PC-9 (cell line): ENCODE measurements at regions not wholly inside any gene's neighbourhood (a gene's known extent, or its start where the extent isn't known, plus 50 kb on each side); places are given as distances from the start of the nearest gene placed in this dataset.

ENCODE experiments used
- BruUV-seq: library from RNA; stranded (reverse); fragments of 400-500 nt; replicated peaks from 2 replicates; lab custom pipeline; 2021; lab: Mats Ljungman, UMichigan
- CTCF ChIA-PET: fragments of 300-600 bp; sonication (Branson Sonifier 250); formaldehyde crosslinking; loops from one replicate; lab custom pipeline; 2022; ENCODE audit warnings: antibody characterized with exemption; lab: Charles Lee
- POLR2A ChIA-PET: fragments of 300-600 bp; sonication (Branson Sonifier 250); formaldehyde crosslinking; loops from one replicate; lab custom pipeline; 2022; ENCODE audit warnings: antibody characterized with exemption; ENCODE audit not compliant: unreplicated experiment; lab: Charles Lee
- DNase-seq, 2 experiments: peaks; one replicate each; pipeline versions ENCODE4 v3.0.0 to v3.0.0-alpha.2; 2015 to 2022; ENCODE audit warnings: mixed read lengths in 1 of 2
- H2AFZ ChIP-seq: fragments of 200-600 bp; sonication (generic); 2 replicates; pipeline ENCODE4 v1.8.1; 2017; ENCODE audit warnings: antibody characterized with exemption
- H3F3A ChIP-seq: fragments of 200-600 bp; sonication (generic); 2 replicates; pipeline ENCODE4 v1.8.1; 2017; ENCODE audit warnings: antibody characterized with exemption, mild to moderate bottlenecking, low read depth; ENCODE audit not compliant: insufficient read depth
- H3K27ac ChIP-seq: fragments of 200-600 bp; sonication (generic); 2 replicates; pipeline ENCODE4 v1.6.1; 2016; ENCODE audit warnings: mixed run types
- H3K27me3 ChIP-seq: fragments of 200-600 bp; sonication (generic); 2 replicates; pipeline ENCODE4 v1.6.1; 2016; ENCODE audit warnings: low read depth, mixed run types; ENCODE audit not compliant: insufficient read depth
- H3K36me3 ChIP-seq: fragments of 200-600 bp; sonication (generic); 2 replicates; pipeline ENCODE4 v1.6.1; 2016; ENCODE audit warnings: low read depth, mixed run types
- H3K4me1 ChIP-seq: fragments of 200-600 bp; sonication (generic); replicated peaks from 2 replicates; pipeline ENCODE4 v1.6.1; 2016; ENCODE audit warnings: mixed run types; ENCODE audit not compliant: insufficient read depth
- H3K4me2 ChIP-seq: fragments of 200-600 bp; sonication (generic); 2 replicates; pipeline ENCODE4 v1.6.1; 2017; ENCODE audit warnings: mixed run types
- H3K4me3 ChIP-seq: fragments of 200-600 bp; sonication (generic); 2 replicates; pipeline ENCODE4 v1.6.1; 2016; ENCODE audit warnings: mixed run types
- H3K79me2 ChIP-seq: fragments of 200-600 bp; sonication (generic); 2 replicates; pipeline ENCODE4 v1.6.1; 2017; ENCODE audit warnings: low read depth, mixed run types
- H3K9me2 ChIP-seq: fragments of 200-600 bp; sonication (generic); 2 replicates; pipeline ENCODE4 v1.8.1; 2017; ENCODE audit warnings: mild to moderate bottlenecking; ENCODE audit not compliant: insufficient read depth
- H3K9me3 ChIP-seq: fragments of 200-600 bp; sonication (generic); 2 replicates; pipeline ENCODE4 v1.8.1; 2016; ENCODE audit warnings: low read depth; ENCODE audit not compliant: insufficient read depth
- H4K20me1 ChIP-seq: fragments of 200-600 bp; sonication (generic); 2 replicates; pipeline ENCODE4 v1.8.1; 2017; ENCODE audit not compliant: insufficient read depth
- EZH2 ChIP-seq: fragments of 200-600 bp; sonication (generic); IDR thresholded peaks from 2 replicates; pipeline ENCODE4 v1.8.0; 2017; ENCODE audit warnings: antibody characterized with exemption, low read depth
- intact Hi-C: fragments of 100-400 bp; cut with micrococcal nuclease; formaldehyde crosslinking; loops from one replicate; pipeline ENCODE4 v1.10.0; 2022; ENCODE audit not compliant: unreplicated experiment
- TF ChIP-seq, protein P1 (sequence below): fragments of 200-600 bp; sonication (generic); conservative IDR thresholded peaks from 2 replicates; pipeline ENCODE4 v1.6.1; 2017; ENCODE audit warnings: mixed run types, antibody characterized with exemption, mild to moderate bottlenecking, moderate library complexity

DNA sequence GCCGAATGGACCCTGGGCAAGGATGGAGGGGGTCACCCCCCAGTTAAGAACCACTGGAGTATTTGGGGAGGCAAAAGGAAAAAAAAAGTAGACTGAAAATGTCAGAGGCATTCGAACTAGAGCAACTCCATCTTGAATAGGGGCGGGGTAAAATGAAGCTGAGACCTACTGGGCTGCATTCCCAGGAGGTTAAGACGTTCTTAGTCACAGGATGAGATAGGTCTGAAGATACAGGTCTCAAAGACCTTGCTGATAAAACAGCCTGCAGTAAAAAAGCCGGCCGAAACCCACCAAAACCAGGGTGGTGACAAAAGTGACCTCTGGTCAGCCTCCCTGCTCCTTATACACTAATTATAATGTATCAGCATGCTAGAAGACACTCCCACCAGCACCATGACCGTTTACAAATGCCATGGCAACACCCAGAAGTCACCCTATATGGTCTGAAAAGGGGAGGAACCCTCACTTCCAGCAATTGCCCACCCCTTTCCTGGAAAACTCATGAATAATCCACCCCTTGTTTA is 70.4 kb upstream of the KCNG1 start:
- Histone ChIP-seq H4K20me1 (no peaks in the 10 kb centered on the region), H3K9me2 (no peaks in the 10 kb centered on the region), H3K79me2 (no peaks in the 10 kb centered on the region), H3K4me1 (peaks cover 21% of the 10 kb centered on the region; the same call in 1 of the 2 replicates), H3K36me3 (no peaks in the 10 kb centered on the region), H3K27ac (no peak overlapping the region), H3K4me3 (no peak overlapping the region), H3F3A (no peaks in the 10 kb centered on the region), H3K4me2 (peak overlapping the region; percentile 3; the same call in 1 of the 2 replicates), H3K9me3 (no peaks in the 10 kb centered on the region), H3K27me3 (peaks cover 94% of the 10 kb centered on the region), H2AFZ (no peak overlapping the region)
- BruUV-seq = no TSS peak
- intact Hi-C loops = no loop called here
- ChIA-PET CTCF (no interaction called here), POLR2A (no interaction called here)
- no peak for TF ChIP-seq EZH2
- TF ChIP-seq, protein P1, sequence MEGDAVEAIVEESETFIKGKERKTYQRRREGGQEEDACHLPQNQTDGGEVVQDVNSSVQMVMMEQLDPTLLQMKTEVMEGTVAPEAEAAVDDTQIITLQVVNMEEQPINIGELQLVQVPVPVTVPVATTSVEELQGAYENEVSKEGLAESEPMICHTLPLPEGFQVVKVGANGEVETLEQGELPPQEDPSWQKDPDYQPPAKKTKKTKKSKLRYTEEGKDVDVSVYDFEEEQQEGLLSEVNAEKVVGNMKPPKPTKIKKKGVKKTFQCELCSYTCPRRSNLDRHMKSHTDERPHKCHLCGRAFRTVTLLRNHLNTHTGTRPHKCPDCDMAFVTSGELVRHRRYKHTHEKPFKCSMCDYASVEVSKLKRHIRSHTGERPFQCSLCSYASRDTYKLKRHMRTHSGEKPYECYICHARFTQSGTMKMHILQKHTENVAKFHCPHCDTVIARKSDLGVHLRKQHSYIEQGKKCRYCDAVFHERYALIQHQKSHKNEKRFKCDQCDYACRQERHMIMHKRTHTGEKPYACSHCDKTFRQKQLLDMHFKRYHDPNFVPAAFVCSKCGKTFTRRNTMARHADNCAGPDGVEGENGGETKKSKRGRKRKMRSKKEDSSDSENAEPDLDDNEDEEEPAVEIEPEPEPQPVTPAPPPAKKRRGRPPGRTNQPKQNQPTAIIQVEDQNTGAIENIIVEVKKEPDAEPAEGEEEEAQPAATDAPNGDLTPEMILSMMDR = no peak
- DNase-seq = peak in 1 of 2 experiments; percentile 73

DNA sequence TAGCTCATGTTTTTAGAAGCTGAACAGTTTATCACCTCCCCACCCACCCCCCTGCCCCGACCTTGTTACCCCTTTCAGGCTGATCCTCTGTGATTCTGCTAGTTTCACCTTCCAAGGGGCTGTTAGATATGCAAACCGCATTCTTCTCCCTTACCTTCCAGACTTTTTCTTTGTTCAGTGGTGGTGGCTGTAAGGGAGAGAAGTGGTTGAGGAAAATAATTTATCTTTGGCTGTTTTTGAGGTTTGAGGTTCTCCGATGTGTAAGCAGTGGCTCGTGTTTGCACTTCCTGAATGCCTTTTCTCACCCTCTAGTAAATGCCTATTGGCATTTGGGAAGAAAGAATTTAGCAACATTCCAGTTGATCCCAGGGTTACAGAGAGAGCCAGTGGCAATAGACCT is 69.4 kb upstream of the KCNG1 start:
- Histone ChIP-seq H3F3A (no peaks in the 10 kb centered on the region), H3K4me3 (no peak overlapping the region), H3K27ac (no peak overlapping the region), H3K36me3 (no peaks in the 10 kb centered on the region), H3K4me1 (peaks cover 21% of the 10 kb centered on the region; the same call in 1 of the 2 replicates), H3K4me2 (no peak overlapping the region), H3K9me2 (no peaks in the 10 kb centered on the region), H3K9me3 (no peaks in the 10 kb centered on the region), H3K27me3 (peaks cover 94% of the 10 kb centered on the region), H2AFZ (no peak overlapping the region), H4K20me1 (no peaks in the 10 kb centered on the region), H3K79me2 (no peaks in the 10 kb centered on the region)
- ChIA-PET CTCF (no interaction called here), POLR2A (no interaction called here)
- TF ChIP-seq, protein P1 = no peak
- intact Hi-C loops = no loop called here
- BruUV-seq = no TSS peak
- peak in 1 of 2 experiments; percentile 44 for DNase-seq

DNA sequence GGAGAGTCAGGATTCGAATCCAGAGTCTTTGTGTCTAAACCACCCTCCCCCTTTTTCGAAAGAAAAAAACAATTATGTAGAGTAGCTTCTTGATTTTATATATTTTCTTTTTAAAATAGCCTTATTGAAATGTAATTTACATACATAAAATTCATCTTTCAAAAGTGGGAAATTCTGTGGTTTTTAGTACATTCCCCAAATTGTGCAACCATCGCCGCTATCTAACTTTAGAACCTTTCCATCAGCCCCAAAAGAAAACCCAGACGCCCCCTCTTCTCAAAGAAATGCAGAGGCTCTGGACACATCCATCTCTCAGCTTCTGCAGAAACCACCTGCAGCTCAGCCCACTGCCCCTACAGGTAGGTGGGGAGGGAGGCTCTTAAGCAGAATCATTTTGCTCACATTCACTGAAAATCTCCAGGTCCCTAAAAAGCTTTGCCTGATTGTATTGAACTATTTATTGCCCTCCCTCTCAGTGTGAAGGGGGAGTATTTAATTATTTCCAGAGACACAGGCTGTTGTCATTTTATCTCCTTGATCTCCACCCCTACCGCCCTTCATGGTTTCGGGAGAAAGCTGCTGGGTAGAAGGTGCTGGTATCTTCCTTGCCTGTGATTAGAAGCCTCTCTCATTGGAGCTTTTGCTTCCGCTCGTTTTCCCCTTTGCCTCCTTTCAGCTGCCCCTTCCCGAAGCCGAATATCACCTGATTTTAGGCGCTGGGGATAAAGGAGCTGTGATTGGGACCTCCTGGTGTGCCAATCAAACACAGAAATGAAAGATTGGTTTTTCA is 68.7 kb upstream of the KCNG1 start:
- POLR2A ChIA-PET = no interaction called here

More for the DNA sequence above, 68.7 kb upstream of the KCNG1 start:
- DNase-seq = no peak
- no peak overlapping the region for H3K4me3 ChIP-seq
- no peak overlapping the region for H3K4me2 ChIP-seq
- H3K4me1 ChIP-seq = peaks cover 21% of the 10 kb centered on the region; the same call in 1 of the 2 replicates
- H2AFZ ChIP-seq = no peak overlapping the region
- no peaks in the 10 kb centered on the region for H3F3A ChIP-seq
- BruUV-seq = no TSS peak
- H3K9me3 ChIP-seq = no peaks in the 10 kb centered on the region
- no peaks in the 10 kb centered on the region for H3K36me3 ChIP-seq
- TF ChIP-seq EZH2 = no peak
- TF ChIP-seq, protein P1 = no peak
- CTCF ChIA-PET = no interaction called here
- no peak overlapping the region for H3K27ac ChIP-seq
- no peaks in the 10 kb centered on the region for H3K79me2 ChIP-seq
- no peaks in the 10 kb centered on the region for H4K20me1 ChIP-seq
- intact Hi-C loops = no loop called here
- peaks cover 94% of the 10 kb centered on the region for H3K27me3 ChIP-seq
- H3K9me2 ChIP-seq = no peaks in the 10 kb centered on the region
